Caco-2 (cell line): ENCODE measurements at regions not wholly inside any gene's neighbourhood (a gene's known extent, or its start where the extent isn't known, plus 50 kb on each side); places are given as distances from the start of the nearest gene placed in this dataset.

Source experiments
- BruUV-seq: library from RNA; stranded (reverse); fragments of 400-500 nt; replicated peaks from 2 replicates; lab custom pipeline; 2021; lab: Mats Ljungman, UMichigan
- CTCF ChIA-PET: fragments of 300-600 bp; sonication (Branson Sonifier 250); formaldehyde crosslinking; loops from one replicate; lab custom pipeline; 2022; ENCODE audit warnings: antibody characterized with exemption; lab: Charles Lee
- POLR2A ChIA-PET: fragments of 300-600 bp; sonication (Branson Sonifier 250); formaldehyde crosslinking; loops from one replicate; lab custom pipeline; 2022; ENCODE audit warnings: antibody characterized with exemption; lab: Charles Lee
- DNase-seq, 2 experiments: peaks; one replicate each; pipeline versions ENCODE4 v3.0.0 to v3.0.0-alpha.2; 2020 to 2022
- H3K27me3 ChIP-seq: replicated peaks from 2 replicates; pipeline ENCODE4 v1.6.0; 2011; ENCODE audit warnings: low read length; ENCODE audit not compliant: control insufficient read depth, insufficient read depth
- H3K36me3 ChIP-seq: 2 replicates; pipeline ENCODE4 v1.5.1; 2011; ENCODE audit warnings: low read length; ENCODE audit not compliant: control insufficient read depth, insufficient read depth
- H3K4me1 ChIP-seq: fragments of 250-450 bp; sonication (Bioruptor Pico); 2 replicates; pipeline ENCODE4 v1.5.1; 2020; ENCODE audit warnings: mild to moderate bottlenecking
- H3K4me3 ChIP-seq: 2 replicates; pipeline ENCODE4 v1.5.1; 2011; ENCODE audit warnings: low read depth, mild to moderate bottlenecking, control low read depth, low read length
- H3K9me3 ChIP-seq: fragments of 250-450 bp; sonication (Bioruptor Pico); 2 replicates; pipeline ENCODE4 v1.5.1; 2020; ENCODE audit warnings: mild to moderate bottlenecking, moderate library complexity
- H3K27ac Mint-ChIP-seq: one replicate; pipeline ENCODE4 v1.8.0; 2022; ENCODE audit warnings: mixed read lengths; ENCODE audit not compliant: unreplicated experiment
- H3K27me3 Mint-ChIP-seq: one replicate; pipeline ENCODE4 v1.8.0; 2022; ENCODE audit warnings: mixed read lengths; ENCODE audit not compliant: insufficient read depth, unreplicated experiment
- H3K36me3 Mint-ChIP-seq: one replicate; pipeline ENCODE4 v1.8.0; 2022; ENCODE audit warnings: mild to moderate bottlenecking, mixed read lengths; ENCODE audit not compliant: insufficient read depth, unreplicated experiment
- H3K4me1 Mint-ChIP-seq: one replicate; pipeline ENCODE4 v1.8.0; 2022; ENCODE audit warnings: low read depth, mixed read lengths; ENCODE audit not compliant: unreplicated experiment
- H3K4me3 Mint-ChIP-seq: one replicate; pipeline ENCODE4 v1.8.0; 2022; ENCODE audit warnings: mild to moderate bottlenecking, moderate library complexity, mixed read lengths; ENCODE audit not compliant: unreplicated experiment
- H3K9me3 Mint-ChIP-seq: one replicate; pipeline ENCODE4 v1.8.0; 2022; ENCODE audit warnings: mixed read lengths; ENCODE audit not compliant: unreplicated experiment
- CTCF ChIP-seq, 2 experiments: fragments of 200-600 bp in 1 of 2; IDR thresholded peaks; 1 replicate in 1 of 2; 2 replicates in 1 of 2; pipeline versions ENCODE4 v1.5.1 to v1.8.0; 2011 to 2022; ENCODE audit warnings: antibody characterized with exemption in 1 of 2, control low read depth in 1 of 2, inconsistent platforms in 1 of 2, low read depth in 1 of 2, low read length in 1 of 2, mild to moderate bottlenecking in 1 of 2, moderate library complexity in 1 of 2; ENCODE audit not compliant: insufficient read depth in 1 of 2, severe bottlenecking in 1 of 2, unreplicated experiment in 1 of 2
- intact Hi-C: fragments of 100-400 bp; cut with micrococcal nuclease; formaldehyde crosslinking; loops from one replicate; pipeline ENCODE4 v1.10.0; 2022; ENCODE audit not compliant: unreplicated experiment

- Mint-ChIP-seq H3K4me1 (no peaks in the 10 kb centered on the region), H3K27ac (no peak overlapping the region), H3K9me3 (no peaks in the 10 kb centered on the region), H3K36me3 (no peaks in the 10 kb centered on the region), H3K27me3 (peaks cover 11% of the 10 kb centered on the region), H3K4me3 (no peak overlapping the region)
- Histone ChIP-seq H3K36me3 (no peaks in the 10 kb centered on the region), H3K4me3 (no peak overlapping the region), H3K9me3 (no peaks in the 10 kb centered on the region), H3K4me1 (peaks cover 15% of the 10 kb centered on the region), H3K27me3 (no peaks in the 10 kb centered on the region; the same call in none of the 2 replicates)
- ChIA-PET POLR2A (no interaction called here), CTCF (no interaction called here)
- no peak for TF ChIP-seq CTCF (IDR thresholded peaks at IDR 0.05; ENCODE audit: insufficient read depth in 1 of 2, low read depth in 1 of 2, low read length in 1 of 2, severe bottlenecking in 1 of 2, unreplicated experiment in 1 of 2)
- no TSS peak for BruUV-seq
- DNase-seq: no peak
- intact Hi-C loops: no loop called here
Measured at GRCh38 chr5:171628633-171628974, 157.0 kb upstream of the SMIM23 start.

- no peaks in the 10 kb centered on the region for H3K36me3 ChIP-seq
- H3K4me1 ChIP-seq: peaks cover 11% of the 10 kb centered on the region
- no peaks in the 10 kb centered on the region for H3K9me3 ChIP-seq
- BruUV-seq: no TSS peak
- intact Hi-C loops: loop anchor here (1.0 kb wide), 1 partner anchor 278 kb away; no protein-coding TSS in a partner anchor
- Mint-ChIP-seq H3K9me3 (no peaks in the 10 kb centered on the region), H3K27ac (no peak overlapping the region), H3K4me3 (no peak overlapping the region), H3K27me3 (peaks cover 11% of the 10 kb centered on the region), H3K4me1 (no peaks in the 10 kb centered on the region), H3K36me3 (no peaks in the 10 kb centered on the region)
- ChIA-PET POLR2A (no interaction called here), CTCF (interaction anchor here (1.2 kb wide), 1 partner anchor 210 kb away, joined by 5 read pairs; no protein-coding TSS in a partner anchor)
- TF ChIP-seq CTCF (IDR thresholded peaks at IDR 0.05; ENCODE audit: insufficient read depth in 1 of 2, low read depth in 1 of 2, low read length in 1 of 2, severe bottlenecking in 1 of 2, unreplicated experiment in 1 of 2): no peak
- no peak overlapping the region for H3K4me3 ChIP-seq
- H3K27me3 ChIP-seq: no peaks in the 10 kb centered on the region; the same call in none of the 2 replicates
- no peak for DNase-seq
Measured at GRCh38 chr5:171629221-171629620, 156.4 kb upstream of the SMIM23 start.

GRCh38 chr5:171629628-171630349 is 155.8 kb upstream of the SMIM23 start:
- ChIA-PET POLR2A (no interaction called here), CTCF (interaction anchor here (1.2 kb wide), 1 partner anchor 211 kb away, joined by 5 read pairs; no protein-coding TSS in a partner anchor)
- H3K36me3 Mint-ChIP-seq: no peaks in the 10 kb centered on the region
- no peaks in the 10 kb centered on the region for H3K4me1 Mint-ChIP-seq
- Histone ChIP-seq H3K4me1 (peaks cover 11% of the 10 kb centered on the region), H3K4me3 (no peak overlapping the region), H3K36me3 (no peaks in the 10 kb centered on the region), H3K27me3 (no peaks in the 10 kb centered on the region; the same call in none of the 2 replicates), H3K9me3 (no peaks in the 10 kb centered on the region)
- DNase-seq: peak; percentile 78 to 80
- intact Hi-C loops: loop anchor here (1.0 to 5.0 kb wide), 3 partner anchors 212 to 278 kb away; partner anchors contain the start of gene FGF18
- H3K9me3 Mint-ChIP-seq: no peaks in the 10 kb centered on the region
- peak overlapping the region; percentile 53 for H3K4me3 Mint-ChIP-seq
- no TSS peak for BruUV-seq
- peak; percentile 58 to 71 for TF ChIP-seq CTCF (IDR thresholded peaks at IDR 0.05; ENCODE audit: insufficient read depth in 1 of 2, low read depth in 1 of 2, low read length in 1 of 2, severe bottlenecking in 1 of 2, unreplicated experiment in 1 of 2)
- peaks cover 11% of the 10 kb centered on the region for H3K27me3 Mint-ChIP-seq
- no peak overlapping the region for H3K27ac Mint-ChIP-seq
